GM12892 (cell line): ENCODE measurements at regions not wholly inside any gene's neighbourhood (a gene's known extent, or its start where the extent isn't known, plus 50 kb on each side); places are given as distances from the start of the nearest gene placed in this dataset.

Source experiments
- POLR2A ChIP-seq: IDR thresholded peaks from 2 replicates; pipeline ENCODE4 v1.6.1; 2011; ENCODE audit warnings: low read depth, low read length, control low read depth
- POLR2AphosphoS5 ChIP-seq: IDR thresholded peaks from 2 replicates; pipeline ENCODE4 v1.6.1; 2011; ENCODE audit warnings: low read depth, low read length, control low read depth
- TAF1 ChIP-seq: IDR thresholded peaks from 2 replicates; pipeline ENCODE4 v1.6.1; 2011; ENCODE audit warnings: low read depth, mild to moderate bottlenecking, control low read depth, low read length, borderline replicate concordance

DNA sequence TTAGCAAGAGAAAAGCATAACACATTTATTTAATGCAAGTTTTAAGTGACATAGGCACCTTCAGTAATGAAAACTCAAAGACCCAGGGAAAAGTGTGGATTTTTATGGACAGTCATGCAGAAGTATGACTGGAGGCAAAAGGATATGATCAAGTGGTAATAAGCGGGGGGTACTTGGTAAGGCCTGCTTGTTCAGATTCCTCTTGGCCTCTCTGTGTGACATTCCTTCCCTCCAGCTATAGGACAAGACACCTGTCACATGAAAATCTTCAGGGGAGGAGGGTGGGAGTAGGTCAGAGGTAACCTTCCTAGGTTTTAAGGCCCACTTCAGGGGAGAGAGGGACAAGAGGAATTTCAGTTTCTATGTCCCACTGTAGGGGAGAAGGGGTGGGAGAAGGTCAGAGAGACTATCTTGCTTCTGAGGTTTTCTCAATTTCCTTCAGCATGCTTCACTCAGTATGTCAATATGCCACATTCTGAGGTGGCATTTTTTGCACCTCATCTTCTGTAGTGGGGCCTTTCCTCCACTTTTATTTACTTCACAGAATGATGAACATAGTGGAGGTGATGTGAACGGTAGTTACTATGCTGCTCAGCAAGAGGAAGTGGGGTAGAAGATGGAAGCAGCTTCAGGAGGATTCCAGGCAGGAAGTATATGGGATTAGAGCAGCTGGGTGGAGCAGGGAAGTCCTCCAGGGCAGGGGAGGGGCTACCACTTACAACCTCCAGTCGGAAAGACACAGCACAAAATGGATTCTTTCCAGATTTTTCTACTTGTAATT is 73.2 kb upstream of the RFC3 start:
- TF ChIP-seq POLR2A (no peak), TAF1 (no peak), POLR2AphosphoS5 (no peak)
